Right ventricle myocardium superior (tissue), 1 donor: ENCODE measurements at regions not wholly inside any gene's neighbourhood (a gene's known extent, or its start where the extent isn't known, plus 50 kb on each side); places are given as distances from the start of the nearest gene placed in this dataset.
A peak's percentile ranks its signal among the peaks of the same experiment; 100 is the strongest.

Source experiments
- ATAC-seq: fragments of 200-7000 bp; cut with Tn5 transposase; one replicate; pipeline ENCODE4 v1.9.1; 2020; ENCODE audit warnings: mild to moderate bottlenecking; ENCODE audit not compliant: poor library complexity
- DNase-seq: peaks from one replicate; pipeline ENCODE4 v3.0.0-alpha.2; 2020
- intact Hi-C: fragments of 100-400 bp; cut with DNase I; formaldehyde crosslinking; loops from one replicate; pipeline ENCODE4 v1.11.2; 2022
- donor health status: DM: no; HTN: yes; CAD: no; lungs with severe emphysema.

DNA sequence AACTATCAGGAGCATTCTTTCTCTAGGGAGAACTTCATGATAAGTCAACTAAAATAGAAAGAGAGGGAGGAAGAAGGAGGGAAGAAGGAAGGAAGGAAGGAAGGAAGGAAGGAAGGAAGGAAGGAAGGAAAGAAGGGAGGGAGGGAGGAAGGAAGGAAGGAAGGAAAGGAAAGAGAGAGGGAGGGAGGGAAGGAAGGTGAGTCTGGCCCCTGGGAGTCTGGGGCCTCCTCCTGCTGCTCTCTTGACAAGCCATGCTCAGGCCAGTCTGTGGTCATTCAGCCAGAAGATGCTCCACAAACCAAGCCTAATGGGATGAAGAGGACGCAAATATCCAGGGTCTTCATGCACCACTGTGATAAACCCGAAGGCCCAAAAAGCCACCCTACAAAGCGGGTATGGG is 216.4 kb upstream of the AGAP1 start:
- ATAC-seq (no peak), DNase-seq (no peak)
- intact Hi-C loops = no loop called here

GRCh38 chr2:235278771-235279355 is 215.0 kb upstream of the AGAP1 start:
- DNase-seq = no peak
- intact Hi-C loops = no loop called here

GRCh38 chr2:235279965-235280364 is 213.9 kb upstream of the AGAP1 start:
- DNase-seq (no peak), ATAC-seq (no peak)
- intact Hi-C loops = no loop called here

More at GRCh38 chr2:235278771-235279355, 215.0 kb upstream of the AGAP1 start:
- ATAC-seq = no peak

DNA sequence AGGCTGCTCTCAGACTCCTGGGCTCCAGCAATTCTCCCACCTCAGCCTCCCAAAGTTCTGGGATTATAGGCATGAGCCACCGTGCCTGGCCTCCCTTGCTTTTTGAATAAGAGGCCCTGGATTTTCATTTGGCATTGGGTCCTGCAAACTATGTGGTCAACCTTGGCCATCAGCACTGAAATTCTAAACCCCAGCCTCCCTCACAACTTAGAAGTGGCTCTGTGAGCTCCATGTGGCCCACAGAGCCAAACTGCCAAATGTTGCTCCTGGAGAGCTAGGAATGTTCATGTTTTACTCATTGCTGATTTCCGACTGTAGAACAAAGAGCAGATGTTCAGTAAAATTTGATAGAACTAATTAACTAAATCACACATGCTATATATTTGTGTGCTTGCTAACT is 210.6 kb upstream of the AGAP1 start:
- DNase-seq (no peak), ATAC-seq (no peak)
- intact Hi-C loops = no loop called here

GRCh38 chr2:235286622-235287374 is 207.0 kb upstream of the AGAP1 start:
- ATAC-seq (peak; percentile 79), DNase-seq (no peak)
- intact Hi-C loops = no loop called here

- intact Hi-C loops = no loop called here
- ATAC-seq (peak; percentile 79), DNase-seq (no peak)
These were observed 206.5 kb upstream of the AGAP1 start for GRCh38 chr2:235287375-235287733.

- no peak for DNase-seq
These were observed 202.4 kb upstream of the AGAP1 start for GRCh38 chr2:235291461-235291860.

DNA sequence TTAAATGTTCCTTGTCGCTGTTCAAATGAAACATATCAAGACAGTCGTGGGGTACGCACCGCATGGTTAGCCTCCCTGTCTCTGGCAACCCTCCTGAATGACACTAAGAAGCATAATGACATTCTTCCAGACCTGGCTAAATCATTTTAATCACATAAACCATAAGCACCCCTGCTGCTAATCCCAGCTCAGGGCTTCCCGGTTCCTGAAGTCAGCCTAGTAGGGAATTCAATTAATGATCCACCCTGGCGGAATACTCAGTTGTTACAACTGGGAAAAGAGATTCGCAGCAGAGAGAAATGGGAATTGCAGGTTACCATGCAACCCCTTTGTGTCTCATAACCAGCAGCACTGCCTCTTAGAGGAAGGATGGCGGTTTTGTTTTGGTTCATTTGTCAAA is 200.8 kb upstream of the AGAP1 start:
- ATAC-seq (no peak), DNase-seq (no peak)
- intact Hi-C loops = no loop called here

More at GRCh38 chr2:235291461-235291860, 202.4 kb upstream of the AGAP1 start:
- intact Hi-C loops = no loop called here
- ATAC-seq = no peak

DNA sequence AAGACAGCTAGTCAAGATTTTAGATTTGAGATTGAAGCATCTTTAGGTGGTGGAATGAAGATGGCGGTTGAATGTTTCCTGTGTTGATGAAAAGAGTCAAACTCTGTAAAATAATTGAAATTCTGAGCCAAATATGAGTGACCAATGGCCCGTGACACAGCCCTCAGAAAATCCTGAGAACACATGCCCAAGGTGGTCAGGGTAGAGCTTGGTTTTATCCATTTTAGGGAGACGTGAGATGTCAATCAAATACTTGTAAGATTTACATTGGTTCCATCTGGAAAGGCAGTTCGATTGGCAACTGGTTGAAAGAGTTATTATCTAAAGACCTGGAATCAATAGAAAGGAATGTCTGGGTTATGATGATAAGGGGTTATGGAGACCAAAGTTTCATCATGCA is 198.0 kb upstream of the AGAP1 start:
- ATAC-seq = no peak
- DNase-seq = no peak
- intact Hi-C loops = no loop called here

DNA sequence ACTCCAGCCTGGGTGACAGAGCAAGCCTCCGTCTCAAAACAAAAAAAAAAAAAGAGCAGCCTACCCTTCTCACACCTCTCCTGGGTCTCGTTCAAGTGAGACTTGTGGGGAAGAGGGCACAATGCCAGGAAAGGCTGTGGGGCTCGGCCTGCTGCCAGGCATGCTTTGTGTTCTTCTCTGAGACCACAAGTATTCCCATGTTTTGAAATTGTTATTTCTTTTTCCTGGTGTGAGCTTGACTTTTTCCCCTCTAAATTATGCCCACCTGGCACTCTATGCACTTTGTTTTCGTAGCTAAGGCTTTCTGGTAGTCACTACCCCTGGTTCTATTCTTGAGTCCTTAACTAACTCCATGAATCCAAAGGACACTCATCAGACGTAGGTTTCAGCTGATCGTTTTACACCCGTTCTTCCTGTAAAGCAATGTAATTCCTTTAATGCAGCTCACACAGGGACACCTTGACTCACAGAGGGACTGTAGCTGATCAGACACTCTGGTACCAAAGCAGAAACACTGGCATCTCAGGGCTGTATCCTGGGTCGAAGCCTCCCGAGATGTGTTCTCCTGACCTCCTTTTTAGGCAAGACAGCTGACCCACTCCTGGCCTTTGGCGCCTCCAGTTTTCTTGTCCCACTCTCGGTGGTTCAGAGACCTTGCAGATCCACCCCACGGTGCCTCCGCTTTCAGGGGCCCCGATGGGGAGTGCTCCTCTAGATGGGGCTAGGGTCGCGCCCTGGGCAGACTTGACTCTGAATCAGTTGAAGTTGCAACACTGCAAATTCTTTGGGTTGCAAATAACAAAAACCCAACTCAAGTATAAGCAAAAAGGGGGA is 193.3 kb upstream of the AGAP1 start:
- no peak for ATAC-seq
- peak; percentile 48 for DNase-seq
- intact Hi-C loops = no loop called here

- no peak for ATAC-seq
- intact Hi-C loops = no loop called here
- DNase-seq = no peak
These were observed 192.4 kb upstream of the AGAP1 start for GRCh38 chr2:235301202-235302076.

DNA sequence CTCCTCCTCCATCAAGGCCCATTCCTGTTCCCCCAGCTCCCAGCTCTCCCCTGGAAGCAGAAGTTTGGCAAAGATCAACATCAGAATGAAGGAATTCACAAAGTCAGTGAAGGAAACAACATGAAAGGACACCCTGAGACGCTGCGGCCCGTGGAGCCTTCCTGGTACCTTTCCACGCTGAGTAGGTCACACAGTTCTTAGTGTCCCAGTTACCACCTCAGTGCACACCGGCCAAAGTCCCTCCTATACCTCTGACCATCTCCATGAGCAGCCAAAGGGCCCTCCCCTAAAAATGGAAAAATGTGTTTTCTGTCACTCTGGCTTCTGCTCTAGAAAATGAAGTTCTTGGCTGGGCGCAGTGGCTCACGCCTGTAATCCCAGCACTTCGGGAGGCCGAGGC is 191.6 kb upstream of the AGAP1 start:
- intact Hi-C loops = no loop called here
- DNase-seq (no peak), ATAC-seq (no peak)

GRCh38 chr2:235303499-235304291 is 190.1 kb upstream of the AGAP1 start:
- DNase-seq = no peak
- ATAC-seq = no peak
- intact Hi-C loops = no loop called here

- intact Hi-C loops = no loop called here
- no peak for ATAC-seq
These were observed 188.2 kb upstream of the AGAP1 start for GRCh38 chr2:235305678-235306077.

GRCh38 chr2:235311044-235311443 is 182.8 kb upstream of the AGAP1 start:
- DNase-seq (no peak), ATAC-seq (no peak)
- intact Hi-C loops = no loop called here

More at GRCh38 chr2:235305678-235306077, 188.2 kb upstream of the AGAP1 start:
- no peak for DNase-seq

DNA sequence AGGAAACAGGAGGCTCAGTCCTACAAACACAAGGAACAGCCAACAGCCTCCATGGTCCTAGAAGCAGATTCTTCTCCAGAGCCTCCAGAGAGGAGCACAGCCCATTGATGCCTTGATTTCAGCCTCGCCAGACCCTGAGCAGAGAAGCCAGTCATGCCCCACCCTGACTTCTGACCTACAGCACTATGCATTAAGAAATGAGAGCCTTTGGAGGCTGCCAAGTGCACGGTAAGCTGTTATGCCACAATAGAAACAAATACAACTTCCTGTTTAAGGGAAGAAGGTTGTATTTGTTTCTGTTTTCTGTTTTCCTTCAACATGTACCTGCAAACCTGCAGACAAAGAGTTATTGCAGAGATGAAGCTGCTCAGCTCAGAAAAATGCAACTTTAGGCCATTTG is 181.3 kb upstream of the AGAP1 start:
- DNase-seq (no peak), ATAC-seq (no peak)
- intact Hi-C loops = no loop called here

GRCh38 chr2:235314371-235314930 is 179.4 kb upstream of the AGAP1 start:
- ATAC-seq = no peak
- intact Hi-C loops = no loop called here
- no peak for DNase-seq

DNA sequence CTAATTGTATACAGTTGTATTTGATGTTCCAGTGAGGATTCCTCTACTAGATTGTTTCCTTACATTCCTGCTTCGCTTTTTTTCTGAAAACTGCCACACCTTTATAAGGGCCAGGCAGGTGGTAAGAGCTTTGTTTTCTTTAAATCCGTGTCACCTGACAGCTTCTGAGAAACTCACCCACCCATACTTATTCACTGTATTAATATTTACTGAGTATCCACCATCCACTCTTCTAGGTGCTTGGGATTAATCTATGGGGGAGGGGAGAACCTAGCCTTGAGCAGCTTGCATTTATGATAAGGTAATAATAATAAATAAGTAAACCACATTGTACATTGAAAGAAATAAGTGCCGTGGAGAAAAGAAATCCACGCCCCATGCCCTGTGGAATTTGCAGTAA is 174.7 kb upstream of the AGAP1 start:
- intact Hi-C loops = no loop called here
- no peak for DNase-seq
- ATAC-seq = no peak
